ENCODE measurements at regions not wholly inside any gene's neighbourhood (a gene's known extent, or its start where the extent isn't known, plus 50 kb on each side); places are given as distances from the start of the nearest gene placed in this dataset.

- ATAC-seq (no peak), DNase-seq (ENCODE audit: low spot score) (no peak)
- Histone ChIP-seq H4K20me1 (replicated peaks; ENCODE audit: insufficient read depth) (no peaks in the 10 kb centered on the region), H3K4me2 (no peak overlapping the region), H3K27me3 (ENCODE audit: insufficient read depth) (no peaks in the 10 kb centered on the region), H3K36me3 (ENCODE audit: insufficient read depth) (no peaks in the 10 kb centered on the region), H3F3A (replicated peaks; ENCODE audit: low read depth) (no peaks in the 10 kb centered on the region), H3K79me2 (replicated peaks; ENCODE audit: insufficient read depth) (no peaks in the 10 kb centered on the region), H3K27ac (ENCODE audit: low read depth) (no peak overlapping the region), H2AFZ (no peak overlapping the region), H3K4me1 (ENCODE audit: insufficient read depth) (peaks cover 4% of the 10 kb centered on the region; the same call in 1 of the 2 replicates), H3K9me2 (ENCODE audit: insufficient read depth) (no peaks in the 10 kb centered on the region), H3K4me3 (no peak overlapping the region)
- H3K4me1 Mint-ChIP-seq, result peaks cover 16% of the 10 kb centered on the region
- H3K4me3 Mint-ChIP-seq, result no peak overlapping the region
- no peaks in the 10 kb centered on the region for H3K36me3 Mint-ChIP-seq (ENCODE audit: low read depth)
- no peaks in the 10 kb centered on the region for H3K9me3 Mint-ChIP-seq
- H3K27ac Mint-ChIP-seq, result no peak overlapping the region
- TF ChIP-seq ZNF331 (CRISPR knock-in tag; IDR thresholded peaks at IDR 0.05; ENCODE audit: low read depth) (no peak), ZNF114 (CRISPR knock-in tag; IDR thresholded peaks at IDR 0.05) (no peak), STAT1 (IDR thresholded peaks at IDR 0.05; ENCODE audit: unreplicated experiment) (no peak)
- TF ChIP-seq, protein P1, sequence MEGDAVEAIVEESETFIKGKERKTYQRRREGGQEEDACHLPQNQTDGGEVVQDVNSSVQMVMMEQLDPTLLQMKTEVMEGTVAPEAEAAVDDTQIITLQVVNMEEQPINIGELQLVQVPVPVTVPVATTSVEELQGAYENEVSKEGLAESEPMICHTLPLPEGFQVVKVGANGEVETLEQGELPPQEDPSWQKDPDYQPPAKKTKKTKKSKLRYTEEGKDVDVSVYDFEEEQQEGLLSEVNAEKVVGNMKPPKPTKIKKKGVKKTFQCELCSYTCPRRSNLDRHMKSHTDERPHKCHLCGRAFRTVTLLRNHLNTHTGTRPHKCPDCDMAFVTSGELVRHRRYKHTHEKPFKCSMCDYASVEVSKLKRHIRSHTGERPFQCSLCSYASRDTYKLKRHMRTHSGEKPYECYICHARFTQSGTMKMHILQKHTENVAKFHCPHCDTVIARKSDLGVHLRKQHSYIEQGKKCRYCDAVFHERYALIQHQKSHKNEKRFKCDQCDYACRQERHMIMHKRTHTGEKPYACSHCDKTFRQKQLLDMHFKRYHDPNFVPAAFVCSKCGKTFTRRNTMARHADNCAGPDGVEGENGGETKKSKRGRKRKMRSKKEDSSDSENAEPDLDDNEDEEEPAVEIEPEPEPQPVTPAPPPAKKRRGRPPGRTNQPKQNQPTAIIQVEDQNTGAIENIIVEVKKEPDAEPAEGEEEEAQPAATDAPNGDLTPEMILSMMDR (conservative IDR thresholded peaks at IDR 0.05; ENCODE audit: low read depth in 2 of 2), result no peak
- TF ChIP-seq, protein P2, sequence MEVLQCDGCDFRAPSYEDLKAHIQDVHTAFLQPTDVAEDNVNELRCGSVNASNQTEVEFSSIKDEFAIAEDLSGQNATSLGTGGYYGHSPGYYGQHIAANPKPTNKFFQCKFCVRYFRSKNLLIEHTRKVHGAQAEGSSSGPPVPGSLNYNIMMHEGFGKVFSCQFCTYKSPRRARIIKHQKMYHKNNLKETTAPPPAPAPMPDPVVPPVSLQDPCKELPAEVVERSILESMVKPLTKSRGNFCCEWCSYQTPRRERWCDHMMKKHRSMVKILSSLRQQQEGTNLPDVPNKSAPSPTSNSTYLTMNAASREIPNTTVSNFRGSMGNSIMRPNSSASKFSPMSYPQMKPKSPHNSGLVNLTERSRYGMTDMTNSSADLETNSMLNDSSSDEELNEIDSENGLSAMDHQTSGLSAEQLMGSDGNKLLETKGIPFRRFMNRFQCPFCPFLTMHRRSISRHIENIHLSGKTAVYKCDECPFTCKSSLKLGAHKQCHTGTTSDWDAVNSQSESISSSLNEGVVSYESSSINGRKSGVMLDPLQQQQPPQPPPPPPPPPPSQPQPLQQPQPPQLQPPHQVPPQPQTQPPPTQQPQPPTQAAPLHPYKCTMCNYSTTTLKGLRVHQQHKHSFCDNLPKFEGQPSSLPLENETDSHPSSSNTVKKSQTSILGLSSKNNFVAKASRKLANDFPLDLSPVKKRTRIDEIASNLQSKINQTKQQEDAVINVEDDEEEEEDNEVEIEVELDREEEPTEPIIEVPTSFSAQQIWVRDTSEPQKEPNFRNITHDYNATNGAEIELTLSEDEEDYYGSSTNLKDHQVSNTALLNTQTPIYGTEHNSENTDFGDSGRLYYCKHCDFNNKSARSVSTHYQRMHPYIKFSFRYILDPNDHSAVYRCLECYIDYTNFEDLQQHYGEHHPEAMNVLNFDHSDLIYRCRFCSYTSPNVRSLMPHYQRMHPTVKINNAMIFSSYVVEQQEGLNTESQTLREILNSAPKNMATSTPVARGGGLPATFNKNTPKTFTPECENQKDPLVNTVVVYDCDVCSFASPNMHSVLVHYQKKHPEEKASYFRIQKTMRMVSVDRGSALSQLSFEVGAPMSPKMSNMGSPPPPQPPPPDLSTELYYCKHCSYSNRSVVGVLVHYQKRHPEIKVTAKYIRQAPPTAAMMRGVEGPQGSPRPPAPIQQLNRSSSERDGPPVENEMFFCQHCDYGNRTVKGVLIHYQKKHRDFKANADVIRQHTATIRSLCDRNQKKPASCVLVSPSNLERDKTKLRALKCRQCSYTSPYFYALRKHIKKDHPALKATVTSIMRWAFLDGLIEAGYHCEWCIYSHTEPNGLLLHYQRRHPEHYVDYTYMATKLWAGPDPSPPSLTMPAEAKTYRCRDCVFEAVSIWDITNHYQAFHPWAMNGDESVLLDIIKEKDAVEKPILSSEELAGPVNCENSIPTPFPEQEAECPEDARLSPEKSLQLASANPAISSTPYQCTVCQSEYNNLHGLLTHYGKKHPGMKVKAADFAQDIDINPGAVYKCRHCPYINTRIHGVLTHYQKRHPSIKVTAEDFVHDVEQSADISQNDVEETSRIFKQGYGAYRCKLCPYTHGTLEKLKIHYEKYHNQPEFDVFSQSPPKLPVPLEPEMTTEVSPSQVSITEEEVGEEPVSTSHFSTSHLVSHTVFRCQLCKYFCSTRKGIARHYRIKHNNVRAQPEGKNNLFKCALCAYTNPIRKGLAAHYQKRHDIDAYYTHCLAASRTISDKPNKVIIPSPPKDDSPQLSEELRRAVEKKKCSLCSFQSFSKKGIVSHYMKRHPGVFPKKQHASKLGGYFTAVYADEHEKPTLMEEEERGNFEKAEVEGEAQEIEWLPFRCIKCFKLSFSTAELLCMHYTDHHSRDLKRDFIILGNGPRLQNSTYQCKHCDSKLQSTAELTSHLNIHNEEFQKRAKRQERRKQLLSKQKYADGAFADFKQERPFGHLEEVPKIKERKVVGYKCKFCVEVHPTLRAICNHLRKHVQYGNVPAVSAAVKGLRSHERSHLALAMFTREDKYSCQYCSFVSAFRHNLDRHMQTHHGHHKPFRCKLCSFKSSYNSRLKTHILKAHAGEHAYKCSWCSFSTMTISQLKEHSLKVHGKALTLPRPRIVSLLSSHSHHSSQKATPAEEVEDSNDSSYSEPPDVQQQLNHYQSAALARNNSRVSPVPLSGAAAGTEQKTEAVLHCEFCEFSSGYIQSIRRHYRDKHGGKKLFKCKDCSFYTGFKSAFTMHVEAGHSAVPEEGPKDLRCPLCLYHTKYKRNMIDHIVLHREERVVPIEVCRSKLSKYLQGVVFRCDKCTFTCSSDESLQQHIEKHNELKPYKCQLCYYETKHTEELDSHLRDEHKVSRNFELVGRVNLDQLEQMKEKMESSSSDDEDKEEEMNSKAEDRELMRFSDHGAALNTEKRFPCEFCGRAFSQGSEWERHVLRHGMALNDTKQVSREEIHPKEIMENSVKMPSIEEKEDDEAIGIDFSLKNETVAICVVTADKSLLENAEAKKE (CRISPR knock-in tag; IDR thresholded peaks at IDR 0.05), result no peak
- H3K27me3 Mint-ChIP-seq (ENCODE audit: insufficient read depth, low read depth, poor library complexity), result no peaks in the 10 kb centered on the region
Observed at GRCh38 chrX:9087271-9088040, 53.5 kb upstream of the FAM9B start.

Data from GM23338 (cell line).